Left colon (tissue), 2 donors: ENCODE measurements at regions not wholly inside any gene's neighbourhood (a gene's known extent, or its start where the extent isn't known, plus 50 kb on each side); places are given as distances from the start of the nearest gene placed in this dataset.
"Not testable (repeated sequence)": the region's sequence is repeated elsewhere in the genome, so short reads cannot be mapped to it uniquely, and the experiment has no call there.

Experiments
- ATAC-seq: fragments of 200-7000 bp; cut with Tn5 transposase; one replicate; pipeline ENCODE4 v1.9.1; 2020; ENCODE audit warnings: mild to moderate bottlenecking, moderate library complexity
- DNase-seq, 2 donors: peaks; one replicate each; pipeline ENCODE4 v3.0.0-alpha.2; 2020
- intact Hi-C, 2 donors: fragments of 100-400 bp; cut with DNase I in 1 of 2; cut with micrococcal nuclease in 1 of 2; formaldehyde crosslinking; loops; one replicate each; pipeline versions ENCODE4 v1.11.2 to v1.14.0; 2022; cut with DNase I, micrococcal nuclease
- donor health status: DM: no; HTN: no; CAD: no.
- donor health status: DM: yes; HTN: yes; CAD: no.

DNA sequence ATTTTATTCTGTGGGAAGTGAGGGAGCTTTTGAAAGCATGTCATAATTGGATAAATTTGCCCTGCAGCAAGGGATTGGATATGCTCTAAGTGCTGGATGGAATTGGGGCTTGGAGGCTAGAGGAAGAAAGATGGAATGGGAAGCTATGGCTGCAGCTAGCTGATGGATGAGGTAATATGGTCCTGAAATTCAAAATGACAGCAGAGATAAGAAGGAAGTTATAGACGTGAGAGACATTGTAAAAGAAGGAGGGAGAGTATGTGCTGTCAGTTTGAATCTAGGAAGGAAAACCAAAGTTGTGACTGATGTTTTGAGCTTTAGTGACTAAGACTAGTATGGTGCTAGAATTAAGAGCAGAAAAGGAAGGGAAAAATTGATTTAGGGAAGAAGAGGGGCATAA is 299.9 kb upstream of the SPAG17 start:
- DNase-seq (no peak), ATAC-seq (no peak)
- intact Hi-C loops, result no loop called here

- no peak for DNase-seq
- no peak for ATAC-seq
- intact Hi-C loops, result no loop called here
These were observed 298.4 kb upstream of the SPAG17 start for GRCh38 chr1:118483245-118484006.

GRCh38 chr1:118481126-118481525 is 296.1 kb upstream of the SPAG17 start:
- DNase-seq, result no peak
- ATAC-seq, result no peak
- intact Hi-C loops, result no loop called here

- no peak for DNase-seq
- no peak for ATAC-seq
These were observed 294.3 kb upstream of the SPAG17 start for GRCh38 chr1:118479351-118479750.

GRCh38 chr1:118473825-118474224 is 288.8 kb upstream of the SPAG17 start:
- intact Hi-C loops, result no loop called here

More at GRCh38 chr1:118479351-118479750, 294.3 kb upstream of the SPAG17 start:
- intact Hi-C loops, result no loop called here

GRCh38 chr1:118464460-118464859 is 279.4 kb upstream of the SPAG17 start:
- ATAC-seq, intact Hi-C loops, DNase-seq: not testable (repeated sequence)

More at GRCh38 chr1:118473825-118474224, 288.8 kb upstream of the SPAG17 start:
- ATAC-seq (no peak), DNase-seq (no peak)

DNA sequence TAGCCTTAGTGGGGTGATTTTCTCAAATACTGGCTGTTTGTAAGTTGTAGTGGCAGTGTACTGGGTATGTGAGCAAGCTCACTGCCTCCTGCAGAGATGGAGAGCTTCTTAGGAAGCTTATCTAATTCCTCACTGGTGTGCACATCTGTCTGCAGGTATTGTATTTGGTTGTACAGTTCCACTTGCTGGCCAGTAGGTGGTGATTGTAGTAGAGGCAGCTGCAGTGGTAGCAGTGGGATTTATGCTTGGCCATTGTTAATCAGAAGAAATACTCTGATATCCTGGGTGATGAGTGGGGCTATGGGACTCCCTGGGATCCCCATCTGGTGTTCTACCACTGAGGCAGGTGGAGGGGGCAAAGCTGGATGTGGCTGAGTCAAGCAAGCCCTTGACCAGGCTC is 276.1 kb upstream of the SPAG17 start:
- no peak for ATAC-seq
- intact Hi-C loops, result no loop called here
- DNase-seq, result no peak

DNA sequence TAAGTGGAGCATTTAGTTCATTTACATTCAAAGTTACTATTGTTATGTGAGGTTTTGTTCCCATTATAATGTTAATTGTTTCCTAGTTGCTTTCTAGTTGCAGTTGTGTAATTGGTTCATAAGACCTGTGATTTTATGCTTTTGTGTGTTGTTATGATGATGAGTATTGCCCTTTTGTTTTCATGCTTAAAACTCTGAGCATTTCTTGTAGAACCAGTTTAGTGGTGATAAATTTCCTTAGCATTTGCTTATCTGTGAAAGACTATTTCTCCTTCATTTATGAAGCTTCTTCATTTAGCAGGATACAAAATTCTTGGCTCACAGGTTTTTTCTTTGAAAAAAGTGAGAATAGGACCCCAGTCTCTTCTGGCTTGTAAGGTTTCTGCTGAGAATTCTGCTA is 274.8 kb upstream of the SPAG17 start:
- intact Hi-C loops, result no loop called here
- ATAC-seq, result no peak
- DNase-seq, result no peak

- intact Hi-C loops, DNase-seq, ATAC-seq: not testable (repeated sequence)
These were observed 268.8 kb upstream of the SPAG17 start for GRCh38 chr1:118453856-118454255.

GRCh38 chr1:118445156-118445555 is 260.1 kb upstream of the SPAG17 start:
- no peak for ATAC-seq
- DNase-seq, result no peak
- intact Hi-C loops, result no loop called here

DNA sequence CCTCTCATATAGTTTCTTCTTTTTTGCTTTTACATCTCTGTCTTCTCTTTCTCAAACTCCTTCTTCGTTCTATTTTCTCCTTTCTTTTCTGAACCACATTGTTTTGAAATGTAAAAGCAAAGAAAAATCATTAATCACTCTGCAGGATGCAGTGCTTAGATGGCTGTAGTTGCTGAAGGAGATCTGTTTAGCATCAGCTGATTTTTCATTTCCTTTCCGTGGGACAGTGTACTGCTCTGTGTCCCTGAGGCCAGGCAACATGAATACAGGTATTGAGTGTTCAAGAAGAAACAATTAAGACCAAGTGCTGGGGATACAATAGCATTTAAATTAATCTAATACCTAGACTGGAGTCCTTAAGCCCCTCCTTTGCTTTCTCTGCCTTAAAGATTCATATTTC is 257.2 kb upstream of the SPAG17 start:
- no peak for DNase-seq
- no peak for ATAC-seq
- intact Hi-C loops, result no loop called here

DNA sequence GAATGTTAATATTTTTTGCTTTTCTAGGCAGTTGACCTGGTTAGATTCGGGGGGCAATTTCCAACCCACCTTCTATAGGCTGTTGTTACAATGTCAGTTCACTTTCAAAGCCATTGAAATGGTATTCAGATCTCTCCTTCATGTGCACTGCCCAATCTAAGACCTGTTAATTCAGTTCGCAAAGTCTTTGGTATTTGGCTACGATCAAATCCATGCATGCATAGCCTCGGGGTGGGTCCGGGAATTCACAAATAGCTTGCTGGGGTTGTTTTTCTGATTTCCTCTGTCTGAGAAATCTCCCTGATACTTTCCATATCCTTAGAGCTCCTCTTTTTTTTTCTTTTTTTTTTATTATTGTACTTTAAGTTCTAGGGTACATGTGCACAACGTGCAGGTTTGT is 252.6 kb upstream of the SPAG17 start:
- intact Hi-C loops, result no loop called here
- ATAC-seq (no peak), DNase-seq (no peak)

- intact Hi-C loops, result no loop called here
- no peak for DNase-seq
- no peak for ATAC-seq
These were observed 244.8 kb upstream of the SPAG17 start for GRCh38 chr1:118429856-118430255.

DNA sequence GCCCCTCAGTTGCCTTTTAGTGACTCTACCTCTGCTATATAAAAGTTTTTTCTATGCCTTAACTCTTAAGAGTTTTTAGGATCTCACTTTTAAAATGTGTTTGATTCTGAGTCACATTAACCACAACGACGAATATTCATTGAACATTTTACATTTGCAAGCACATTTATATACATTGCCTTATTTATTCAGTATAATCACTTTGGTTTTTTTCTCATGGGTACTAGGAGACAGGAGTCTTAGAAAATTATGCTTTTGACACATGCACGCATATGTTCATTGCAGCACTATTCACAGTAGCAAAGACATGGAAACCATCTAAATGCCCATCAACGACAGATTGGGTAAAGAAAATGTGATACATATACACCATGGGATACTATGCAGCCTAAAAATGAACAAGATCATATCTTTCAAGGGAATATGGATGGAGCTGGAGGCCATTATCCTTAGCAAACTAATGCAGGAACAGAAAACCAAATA is 236.9 kb upstream of the SPAG17 start:
- intact Hi-C loops, result no loop called here
- ATAC-seq (no peak), DNase-seq (no peak)

DNA sequence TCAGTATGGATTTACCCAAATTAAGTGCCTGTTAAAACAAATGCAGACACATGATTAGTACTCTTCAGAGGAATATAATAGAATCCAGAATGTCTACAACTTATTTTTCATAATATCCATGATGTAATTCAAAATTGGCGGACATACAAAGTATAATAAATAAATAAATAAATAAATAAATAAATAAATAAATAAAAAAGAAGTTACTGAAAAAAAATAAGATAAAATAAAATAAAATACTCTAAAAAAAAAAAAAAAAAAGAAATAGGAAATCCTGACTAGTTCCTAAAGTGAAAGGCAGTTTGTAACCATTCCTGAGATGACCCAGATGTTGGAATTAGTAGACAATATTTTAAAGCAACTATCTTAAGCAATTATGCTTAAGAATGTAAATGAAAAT is 219.0 kb upstream of the SPAG17 start:
- DNase-seq (no peak), ATAC-seq (no peak)
- intact Hi-C loops, result no loop called here

GRCh38 chr1:118397496-118397859 is 212.4 kb upstream of the SPAG17 start:
- intact Hi-C loops, result no loop called here
- no peak for ATAC-seq
- DNase-seq, result no peak

GRCh38 chr1:118396829-118397495 is 211.9 kb upstream of the SPAG17 start:
- intact Hi-C loops, result no loop called here
- DNase-seq (no peak), ATAC-seq (no peak)

GRCh38 chr1:118396279-118396678 is 211.3 kb upstream of the SPAG17 start:
- DNase-seq, result no peak
- intact Hi-C loops, result no loop called here

DNA sequence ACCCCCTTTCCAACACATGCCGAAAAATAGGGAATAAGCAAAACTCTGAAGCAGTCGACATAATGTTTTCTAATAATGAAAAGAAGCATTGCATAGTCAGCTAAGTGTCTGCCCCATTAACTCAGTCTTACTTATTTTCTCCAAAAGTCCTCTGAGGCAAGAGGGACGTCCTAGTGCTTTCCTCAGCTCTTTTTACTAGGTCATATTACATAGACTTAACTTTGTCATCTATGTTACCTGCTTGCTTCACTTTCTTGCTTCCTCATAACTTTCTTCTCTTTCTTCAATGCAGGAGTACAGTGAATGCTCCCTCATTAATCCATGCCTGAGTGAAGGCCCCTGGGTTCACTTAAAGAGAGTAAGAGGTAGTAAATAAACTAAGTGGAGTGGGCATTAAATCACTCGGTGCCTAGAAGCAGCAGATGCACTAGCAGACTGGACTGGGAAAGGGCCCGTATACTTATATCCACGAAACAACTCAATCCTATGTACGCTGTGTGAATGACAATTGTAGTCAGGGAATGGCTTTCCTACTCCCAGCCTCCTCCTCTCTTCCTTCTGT is 210.5 kb upstream of the SPAG17 start:
- intact Hi-C loops, result no loop called here
- ATAC-seq (no peak), DNase-seq (no peak)

More at GRCh38 chr1:118396279-118396678, 211.3 kb upstream of the SPAG17 start:
- ATAC-seq, result no peak

DNA sequence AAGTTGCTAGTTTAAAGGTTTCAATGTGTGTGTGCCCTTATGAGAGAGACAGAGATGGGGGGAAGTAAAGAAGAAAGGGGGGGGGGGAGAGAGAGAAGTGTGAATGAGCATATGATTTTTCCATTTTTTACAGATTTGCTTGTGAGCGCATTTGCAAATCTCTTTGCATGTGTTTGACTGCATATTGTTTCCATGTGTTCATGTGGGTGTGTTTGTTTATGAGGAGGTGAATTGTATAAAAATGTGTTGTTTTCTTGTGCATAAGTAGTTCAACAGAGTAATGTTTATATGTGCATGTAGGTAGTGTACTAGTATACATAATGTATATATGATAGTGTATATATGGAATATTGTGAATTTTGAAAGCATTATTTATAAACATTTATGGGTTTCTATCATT is 205.9 kb upstream of the SPAG17 start:
- DNase-seq (no peak), ATAC-seq (no peak)
- intact Hi-C loops, result no loop called here
